ENCODE measurements at regions not wholly inside any gene's neighbourhood (a gene's known extent, or its start where the extent isn't known, plus 50 kb on each side); places are given as distances from the start of the nearest gene placed in this dataset.

GRCh38 chr7:17485904-17486303 is 187.5 kb downstream of the AHR start:
- Histone ChIP-seq H2AFZ (ENCODE audit: low read length) (no peak overlapping the region), H3K79me2 (ENCODE audit: insufficient read depth, low read length) (no peaks in the 10 kb centered on the region), H3F3A (ENCODE audit: low read depth) (no peaks in the 10 kb centered on the region), H3K36me3 (ENCODE audit: insufficient read depth, low read length) (no peaks in the 10 kb centered on the region), H3K9ac (ENCODE audit: low read depth, low read length, poor library complexity, severe bottlenecking) (no peak overlapping the region), H3K27me3 (ENCODE audit: insufficient read depth, low read length, poor library complexity, severe bottlenecking) (no peaks in the 10 kb centered on the region), H3K9me2 (replicated peaks; ENCODE audit: low read depth, low read length) (no peaks in the 10 kb centered on the region), H3K4me2 (ENCODE audit: low read depth, low read length, poor library complexity, severe bottlenecking) (no peak overlapping the region), H3K9me3 (ENCODE audit: insufficient read depth, low read depth, low read length) (0 out of 2 replicates have a peak, but pooled peaks cover 3% of the 10 kb centered on the region), H4K20me1 (ENCODE audit: insufficient read depth, low read length, poor library complexity, severe bottlenecking) (no peaks in the 10 kb centered on the region), H3K4me3 (ENCODE audit: low read length, poor library complexity, severe bottlenecking) (no peak overlapping the region), H3K4me1 (ENCODE audit: insufficient read depth, low read length, poor library complexity, severe bottlenecking) (no peaks in the 10 kb centered on the region)
- TF ChIP-seq CTCF (conservative IDR thresholded peaks at IDR 0.05; ENCODE audit: low read length) (no peak), EZH2phosphoT487 (IDR thresholded peaks at IDR 0.05; ENCODE audit: borderline replicate concordance) (no peak)

- Histone ChIP-seq H2AFZ (ENCODE audit: low read length) (no peak overlapping the region), H3K27me3 (ENCODE audit: insufficient read depth, low read length, poor library complexity, severe bottlenecking) (no peaks in the 10 kb centered on the region), H3K9me2 (replicated peaks; ENCODE audit: low read depth, low read length) (no peaks in the 10 kb centered on the region), H3K4me2 (ENCODE audit: low read depth, low read length, poor library complexity, severe bottlenecking) (no peak overlapping the region), H3K4me1 (ENCODE audit: insufficient read depth, low read length, poor library complexity, severe bottlenecking) (no peaks in the 10 kb centered on the region), H4K20me1 (ENCODE audit: insufficient read depth, low read length, poor library complexity, severe bottlenecking) (no peaks in the 10 kb centered on the region), H3K9ac (ENCODE audit: low read depth, low read length, poor library complexity, severe bottlenecking) (no peak overlapping the region), H3K79me2 (ENCODE audit: insufficient read depth, low read length) (no peaks in the 10 kb centered on the region), H3K9me3 (ENCODE audit: insufficient read depth, low read depth, low read length) (0 out of 2 replicates have a peak, but pooled peaks cover 3% of the 10 kb centered on the region), H3F3A (ENCODE audit: low read depth) (no peaks in the 10 kb centered on the region), H3K4me3 (ENCODE audit: low read length, poor library complexity, severe bottlenecking) (no peak overlapping the region), H3K36me3 (ENCODE audit: insufficient read depth, low read length) (no peaks in the 10 kb centered on the region)
- no peak for TF ChIP-seq CTCF (conservative IDR thresholded peaks at IDR 0.05; ENCODE audit: low read length)
- no peak for TF ChIP-seq EZH2phosphoT487 (IDR thresholded peaks at IDR 0.05; ENCODE audit: borderline replicate concordance)
These were observed 188.4 kb downstream of the AHR start for GRCh38 chr7:17486835-17487234.

- Histone ChIP-seq H3K4me2 (ENCODE audit: low read depth, low read length, poor library complexity, severe bottlenecking) (no peak overlapping the region), H3K27me3 (ENCODE audit: insufficient read depth, low read length, poor library complexity, severe bottlenecking) (no peaks in the 10 kb centered on the region), H3F3A (ENCODE audit: low read depth) (no peaks in the 10 kb centered on the region), H3K79me2 (ENCODE audit: insufficient read depth, low read length) (no peaks in the 10 kb centered on the region), H3K36me3 (ENCODE audit: insufficient read depth, low read length) (no peaks in the 10 kb centered on the region), H3K4me3 (ENCODE audit: low read length, poor library complexity, severe bottlenecking) (no peak overlapping the region), H3K4me1 (ENCODE audit: insufficient read depth, low read length, poor library complexity, severe bottlenecking) (no peaks in the 10 kb centered on the region), H3K9me3 (ENCODE audit: insufficient read depth, low read depth, low read length) (0 out of 2 replicates have a peak, but pooled peaks cover 3% of the 10 kb centered on the region), H2AFZ (ENCODE audit: low read length) (no peak overlapping the region), H3K9me2 (replicated peaks; ENCODE audit: low read depth, low read length) (no peaks in the 10 kb centered on the region), H4K20me1 (ENCODE audit: insufficient read depth, low read length, poor library complexity, severe bottlenecking) (no peaks in the 10 kb centered on the region), H3K9ac (ENCODE audit: low read depth, low read length, poor library complexity, severe bottlenecking) (no peak overlapping the region)
- TF ChIP-seq CTCF (conservative IDR thresholded peaks at IDR 0.05; ENCODE audit: low read length) (no peak), EZH2phosphoT487 (IDR thresholded peaks at IDR 0.05; ENCODE audit: borderline replicate concordance) (no peak)
These were observed 188.9 kb downstream of the AHR start for GRCh38 chr7:17487343-17487742.

All from Loucy (cell line).